Ishikawa (cell line): ENCODE measurements at regions not wholly inside any gene's neighbourhood (a gene's known extent, or its start where the extent isn't known, plus 50 kb on each side); places are given as distances from the start of the nearest gene placed in this dataset.

Experiments used
- CEBPB ChIP-seq: IDR thresholded peaks from 2 replicates; pipeline ENCODE4 v1.6.1; 2012
- CREB1 ChIP-seq: IDR thresholded peaks from 2 replicates; pipeline ENCODE4 v1.6.1; 2012; ENCODE audit warnings: low read depth
- EGR1 ChIP-seq: IDR thresholded peaks from 2 replicates; pipeline ENCODE4 v1.6.1; 2012
- EP300 ChIP-seq: IDR thresholded peaks from 2 replicates; pipeline ENCODE4 v1.6.1; 2012; ENCODE audit warnings: borderline replicate concordance
- FOXM1 ChIP-seq: IDR thresholded peaks from 2 replicates; pipeline ENCODE4 v1.6.1; 2012; ENCODE audit warnings: low read depth, borderline replicate concordance
- MAX ChIP-seq: IDR thresholded peaks from 2 replicates; pipeline ENCODE4 v1.6.1; 2012
- NFIC ChIP-seq: IDR thresholded peaks from 2 replicates; pipeline ENCODE4 v1.6.1; 2012
- RAD21 ChIP-seq: IDR thresholded peaks from 2 replicates; pipeline ENCODE4 v1.6.1; 2012; ENCODE audit warnings: low read depth
- REST ChIP-seq: IDR thresholded peaks from 2 replicates; pipeline ENCODE4 v1.6.1; 2012; ENCODE audit warnings: low read depth, mild to moderate bottlenecking
- TAF1 ChIP-seq: IDR thresholded peaks from 2 replicates; pipeline ENCODE4 v1.6.1; 2012; ENCODE audit warnings: low read depth, mild to moderate bottlenecking
- TCF12 ChIP-seq: IDR thresholded peaks from 2 replicates; pipeline ENCODE4 v1.6.1; 2012; ENCODE audit warnings: low read depth
- TEAD4 ChIP-seq: IDR thresholded peaks from 2 replicates; pipeline ENCODE4 v1.6.1; 2012
- USF1 ChIP-seq: IDR thresholded peaks from 2 replicates; pipeline ENCODE4 v1.6.1; 2012
- YY1 ChIP-seq: IDR thresholded peaks from 2 replicates; pipeline ENCODE4 v1.6.1; 2012; ENCODE audit warnings: low read depth
- ZBTB7A ChIP-seq: IDR thresholded peaks from 2 replicates; pipeline ENCODE4 v1.6.1; 2012; ENCODE audit warnings: low read depth

- TF ChIP-seq ZBTB7A (no peak), TEAD4 (no peak), TCF12 (no peak), CREB1 (no peak), RAD21 (no peak), NFIC (no peak), YY1 (no peak), CEBPB (no peak)
Observed at GRCh38 chr10:111446966-111447365, 370.1 kb downstream of the ADRA2A start.

- TF ChIP-seq TEAD4: no peak
Observed at GRCh38 chr10:111452153-111452552, 375.3 kb downstream of the ADRA2A start.

GRCh38 chr10:111455776-111456426 lies 379.1 kb downstream of the ADRA2A start:
- TF ChIP-seq CREB1 (no peak), NFIC (no peak), RAD21 (no peak), CEBPB (no peak), EGR1 (no peak), FOXM1 (no peak)

- TF ChIP-seq FOXM1 (no peak), CEBPB (no peak), TCF12 (no peak), RAD21 (no peak), MAX (no peak), TEAD4 (no peak), ZBTB7A (no peak), USF1 (no peak), REST (no peak), EGR1 (no peak), CREB1 (no peak), YY1 (no peak), TAF1 (no peak), EP300 (no peak), NFIC (no peak)
Observed at GRCh38 chr10:111458256-111458655, 381.4 kb downstream of the ADRA2A start.

- TF ChIP-seq RAD21: no peak
- no peak for TF ChIP-seq MAX
- TF ChIP-seq NFIC: no peak
Observed at GRCh38 chr10:111459967-111460366, 383.1 kb downstream of the ADRA2A start.

GRCh38 chr10:111472445-111472844 lies 395.6 kb downstream of the ADRA2A start:
- TF ChIP-seq YY1 (no peak), CREB1 (no peak), REST (no peak), RAD21 (no peak), ZBTB7A (no peak)

GRCh38 chr10:111473361-111473760 lies 396.5 kb downstream of the ADRA2A start:
- no peak for TF ChIP-seq TCF12
- no peak for TF ChIP-seq TAF1
- no peak for TF ChIP-seq MAX
- no peak for TF ChIP-seq USF1
- TF ChIP-seq RAD21: no peak
- no peak for TF ChIP-seq CEBPB
- TF ChIP-seq EGR1: no peak
- no peak for TF ChIP-seq TEAD4
- no peak for TF ChIP-seq CREB1
- TF ChIP-seq EP300: no peak
- no peak for TF ChIP-seq FOXM1
- TF ChIP-seq NFIC: no peak
- TF ChIP-seq YY1: no peak
- TF ChIP-seq REST: no peak
- no peak for TF ChIP-seq ZBTB7A
